A549 (cell line): ENCODE measurements at regions not wholly inside any gene's neighbourhood (a gene's known extent, or its start where the extent isn't known, plus 50 kb on each side); places are given as distances from the start of the nearest gene placed in this dataset.

Experiments used
- ATAC-seq, 2 experiments: fragments of 200-7000 bp in 1 of 2; fragments of >200 bp in 1 of 2; cut with Nextera tagmentation in 1 of 2; cut with Tn5 transposase in 1 of 2; 3 replicates each; pipeline versions ENCODE4 v1.8.0 to v1.9.1; 2018 to 2020; ENCODE audit warnings: mild to moderate bottlenecking in 1 of 2, moderate library complexity in 1 of 2
- CTCF ChIA-PET: fragments of 300-600 bp; sonication (Branson Sonifier 250); formaldehyde crosslinking; extraction: SDS; loops from one replicate; lab custom pipeline; 2021; ENCODE audit warnings: antibody characterized with exemption, inconsistent platforms; lab: Yijun Ruan, JAX
- POLR2A ChIA-PET: fragments of 350-600 bp; formaldehyde crosslinking; extraction: SDS; loops from one replicate; lab custom pipeline; 2021; ENCODE audit warnings: antibody characterized with exemption, inconsistent platforms; lab: Yijun Ruan, JAX
- DNase-seq, 2 experiments: peaks; one replicate each; pipeline versions ENCODE4 v3.0.0 to v3.0.0-alpha.2; 2011 to 2016; ENCODE audit warnings: low read depth in 1 of 2, low spot score in 1 of 2
- FAIRE-seq: peaks from 2 replicates; lab custom pipeline; 2011; peaks lifted over from hg19 to GRCh38; lab: Jason Lieb, UNC
- H3K27ac ChIP-seq, 2 experiments: fragments of >200 bp; sonication (Bioruptor Twin); formaldehyde crosslinking; 3 replicates each; pipeline ENCODE4 v1.5.1; 2016 to 2017
- H3K4me1 ChIP-seq: fragments of >200 bp; sonication (Bioruptor Twin); formaldehyde crosslinking; 3 replicates; pipeline ENCODE4 v1.6.1; 2016
- H3K4me2 ChIP-seq: fragments of >200 bp; sonication (Bioruptor Twin); formaldehyde crosslinking; 3 replicates; pipeline ENCODE4 v1.6.1; 2016
- H3K4me3 ChIP-seq: fragments of >200 bp; sonication (Bioruptor Twin); formaldehyde crosslinking; 3 replicates; pipeline ENCODE4 v1.5.1; 2016
- H3K9me3 ChIP-seq: fragments of >200 bp; sonication (Bioruptor Twin); formaldehyde crosslinking; 3 replicates; pipeline ENCODE4 v1.6.1; 2016
- ATOH8 ChIP-seq: fragments of 250-450 bp; sonication (Bioruptor Pico); IDR thresholded peaks from 2 replicates; pipeline ENCODE4 v1.5.0; 2020; ENCODE audit warnings: low read depth, mild to moderate bottlenecking, moderate library complexity
- CBX2 ChIP-seq: fragments of 200-600 bp; sonication (generic); IDR thresholded peaks from 2 replicates; pipeline ENCODE4 v1.6.1; 2016; ENCODE audit warnings: low read depth, mild to moderate bottlenecking, borderline replicate concordance
- CBX8 ChIP-seq: fragments of 200-600 bp; sonication (generic); IDR thresholded peaks from 2 replicates; pipeline ENCODE4 v1.6.1; 2016
- EHF ChIP-seq: fragments of 250-450 bp; sonication (Bioruptor Pico); IDR thresholded peaks from 2 replicates; pipeline ENCODE4 v1.5.0; 2020; ENCODE audit warnings: mild to moderate bottlenecking
- EHMT2 ChIP-seq: fragments of 200-600 bp; sonication (generic); IDR thresholded peaks from 2 replicates; pipeline ENCODE4 v1.6.1; 2016; ENCODE audit warnings: antibody characterized with exemption, low read depth, mild to moderate bottlenecking, moderate library complexity
- ELK1 ChIP-seq: fragments of 150-350 bp; IDR thresholded peaks from 2 replicates; pipeline ENCODE4 v1.6.1; 2014; ENCODE audit warnings: low read depth, mild to moderate bottlenecking, low read length
- EP300 ChIP-seq, 2 experiments: fragments of >200 bp; sonication (Bioruptor Twin); formaldehyde crosslinking; IDR thresholded peaks; 2 replicates in 1 of 2; 3 replicates in 1 of 2; pipeline ENCODE4 v1.6.1; 2016 to 2017
- FOSL2 ChIP-seq, 2 experiments: fragments of 450-650 bp in 1 of 2; fragments of >200 bp in 1 of 2; sonication (Bioruptor Twin) in 1 of 2; formaldehyde crosslinking; IDR thresholded peaks; 2 replicates each; pipeline versions ENCODE4 v1.5.0 to v1.6.1; 2016 to 2020; ENCODE audit warnings: mild to moderate bottlenecking in 1 of 2, moderate library complexity in 1 of 2
- HES2 ChIP-seq: fragments of >200 bp; sonication (Bioruptor Twin); formaldehyde crosslinking; IDR thresholded peaks from 2 replicates; pipeline ENCODE4 v1.6.1; 2016
- HMGXB4 ChIP-seq: fragments of 250-450 bp; sonication (Bioruptor Pico); IDR thresholded peaks from 2 replicates; pipeline ENCODE4 v1.5.0; 2021; ENCODE audit warnings: mild to moderate bottlenecking, moderate library complexity, borderline replicate concordance
- JUN ChIP-seq, 2 experiments: fragments of >200 bp; sonication (Bioruptor Twin); formaldehyde crosslinking; IDR thresholded peaks; 2 replicates in 1 of 2; 3 replicates in 1 of 2; pipeline ENCODE4 v1.6.1; 2016 to 2017
- KDM1A ChIP-seq: fragments of 200-600 bp; sonication (generic); IDR thresholded peaks from 2 replicates; pipeline ENCODE4 v1.6.1; 2016; ENCODE audit warnings: low read depth, mild to moderate bottlenecking
- MAFK ChIP-seq: fragments of 450-650 bp; IDR thresholded peaks from 2 replicates; pipeline ENCODE4 v1.6.1; 2014; ENCODE audit not compliant: partially characterized antibody
- MAZ ChIP-seq: fragments of 150-350 bp; IDR thresholded peaks from 2 replicates; pipeline ENCODE4 v1.6.1; 2014; ENCODE audit warnings: antibody characterized with exemption, low read depth, low read length, borderline replicate concordance
- POLR2A ChIP-seq: IDR thresholded peaks from 2 replicates; pipeline ENCODE4 v1.6.1; 2012; ENCODE audit warnings: mild to moderate bottlenecking, low read length
- POLR2AphosphoS2 ChIP-seq: conservative IDR thresholded peaks from 2 replicates; pipeline ENCODE4 v1.6.1; 2012; ENCODE audit warnings: low read length, improper control_type of control experiment, inconsistent platforms
- RAD21 ChIP-seq, 2 experiments: fragments of >200 bp in 1 of 2; sonication (Bioruptor Twin) in 1 of 2; formaldehyde crosslinking in 1 of 2; IDR thresholded peaks in 1 of 2; conservative IDR thresholded peaks in 1 of 2; 2 replicates in 1 of 2; 3 replicates in 1 of 2; pipeline ENCODE4 v1.6.1; 2012 to 2018; ENCODE audit warnings: inconsistent platforms in 1 of 2
- RARB ChIP-seq: fragments of 250-450 bp; sonication (Bioruptor Pico); IDR thresholded peaks from 2 replicates; pipeline ENCODE4 v1.8.0; 2021; ENCODE audit warnings: mild to moderate bottlenecking, moderate library complexity
- REST ChIP-seq: fragments of 200-600 bp; sonication (generic); IDR thresholded peaks from 2 replicates; pipeline ENCODE4 v1.6.1; 2016; ENCODE audit warnings: antibody characterized with exemption, mild to moderate bottlenecking, moderate library complexity
- RFX5 ChIP-seq: fragments of 450-650 bp; IDR thresholded peaks from 2 replicates; pipeline ENCODE4 v1.7.1; 2014; ENCODE audit warnings: antibody characterized with exemption, mild to moderate bottlenecking, moderate library complexity
- RNF2 ChIP-seq: fragments of 200-600 bp; sonication (generic); IDR thresholded peaks from 2 replicates; pipeline ENCODE4 v1.6.1; 2016; ENCODE audit warnings: low read depth, mild to moderate bottlenecking, antibody characterized with exemption, moderate library complexity, borderline replicate concordance
- SMC3 ChIP-seq: fragments of >200 bp; sonication (Bioruptor Twin); formaldehyde crosslinking; IDR thresholded peaks from 3 replicates; pipeline ENCODE4 v1.6.1; 2018; ENCODE audit warnings: inconsistent platforms
- TFCP2L1 ChIP-seq: fragments of 250-450 bp; sonication (Bioruptor Pico); IDR thresholded peaks from 2 replicates; pipeline ENCODE4 v1.5.0; 2021; ENCODE audit warnings: mild to moderate bottlenecking
- USF2 ChIP-seq: fragments of 450-650 bp; IDR thresholded peaks from 2 replicates; pipeline ENCODE4 v1.6.1; 2014; ENCODE audit warnings: antibody characterized with exemption
- ZC3H11A ChIP-seq: fragments of 450-650 bp; IDR thresholded peaks from 2 replicates; pipeline ENCODE4 v1.6.1; 2014; ENCODE audit warnings: antibody characterized with exemption, mild to moderate bottlenecking
- WGBS: methylation state at CpG from one replicate; pipeline ENCODE4 v1.1.6; 2017; ENCODE audit errors: missing lambda C conversion rate; 5-methylcytosine and 5-hydroxymethylcytosine counted together

- no peaks in the 10 kb centered on the region for H3K9me3 ChIP-seq
- DNase-seq (no peak), ATAC-seq (no peak), FAIRE-seq (no peak)
- no peak for TF ChIP-seq CBX8
- TF ChIP-seq RFX5 = no peak
- no peak for TF ChIP-seq HMGXB4 (CRISPR knock-in tag)
- TF ChIP-seq HES2 = no peak
- no peak for TF ChIP-seq ATOH8 (CRISPR knock-in tag)
- TF ChIP-seq TFCP2L1 (CRISPR knock-in tag) = no peak
- no peak for TF ChIP-seq FOSL2 (IDR thresholded peaks at IDR 0.05)
- TF ChIP-seq FOSL2 (CRISPR knock-in tag; IDR thresholded peaks at IDR 0.05) = no peak
- TF ChIP-seq USF2 = no peak
- TF ChIP-seq EHF (CRISPR knock-in tag) = no peak
- TF ChIP-seq POLR2A = no peak
- TF ChIP-seq ZC3H11A = no peak
- TF ChIP-seq RNF2 = no peak
- TF ChIP-seq POLR2AphosphoS2 = no peak
- TF ChIP-seq CBX2 = no peak
- TF ChIP-seq EHMT2 = no peak
- no peak for TF ChIP-seq RARB (CRISPR knock-in tag)
- TF ChIP-seq EP300 (IDR thresholded peaks at IDR 0.05) = no peak
- no peak for TF ChIP-seq RAD21 (conservative IDR thresholded peaks at IDR 0.05 in 1 of 2, IDR thresholded peaks at IDR 0.05 in 1 of 2)
- no peak for TF ChIP-seq JUN (IDR thresholded peaks at IDR 0.05)
- no peak for TF ChIP-seq REST
- no peak overlapping the region for H3K4me2 ChIP-seq
- POLR2A ChIA-PET = no interaction called here
- no peaks in the 10 kb centered on the region for H3K4me1 ChIP-seq
- H3K27ac ChIP-seq = no peak overlapping the region
- CTCF ChIA-PET = no interaction called here
- WGBS = 6% methylated on average over 7 of the region's 12 CpGs
- H3K4me3 ChIP-seq = no peak overlapping the region
These were observed 243.0 kb downstream of the IRX2 start for GRCh38 chr5:2508514-2508913.

- FAIRE-seq = no peak
- Histone ChIP-seq H3K4me3 (no peak overlapping the region), H3K4me1 (no peaks in the 10 kb centered on the region), H3K9me3 (no peaks in the 10 kb centered on the region), H3K27ac (no peak overlapping the region), H3K4me2 (no peak overlapping the region)
- no peak for ATAC-seq
- WGBS = 0% methylated on average over 5 of the region's 5 CpGs
- DNase-seq = no peak
- TF ChIP-seq MAZ = no peak
- no peak for TF ChIP-seq KDM1A
- TF ChIP-seq MAFK = no peak
- no peak for TF ChIP-seq CBX8
- no peak for TF ChIP-seq SMC3
- TF ChIP-seq ELK1 = no peak
- ChIA-PET CTCF (no interaction called here), POLR2A (no interaction called here)
These were observed 243.9 kb downstream of the IRX2 start for GRCh38 chr5:2507611-2508010.
